Panc1 (cell line): ENCODE measurements at regions not wholly inside any gene's neighbourhood (a gene's known extent, or its start where the extent isn't known, plus 50 kb on each side); places are given as distances from the start of the nearest gene placed in this dataset.
"Not testable (repeated sequence)": the region's sequence is repeated elsewhere in the genome, so short reads cannot be mapped to it uniquely, and the experiment has no call there.

Experiments
- ATAC-seq: fragments of 200-7000 bp; cut with Tn5 transposase; 2 replicates; pipeline ENCODE4 v1.9.1; 2020; ENCODE audit warnings: mild to moderate bottlenecking, moderate library complexity
- BruUV-seq: library from RNA; stranded (reverse); fragments of 400-500 nt; replicated peaks from 2 replicates; lab custom pipeline; 2021; lab: Mats Ljungman, UMichigan
- CTCF ChIA-PET: fragments of 300-600 bp; sonication (Branson Sonifier 250); formaldehyde crosslinking; loops from one replicate; lab custom pipeline; 2022; ENCODE audit warnings: antibody characterized with exemption; lab: Charles Lee
- POLR2A ChIA-PET: fragments of 300-600 bp; sonication (Branson Sonifier 250); formaldehyde crosslinking; loops from one replicate; lab custom pipeline; 2022; ENCODE audit warnings: antibody characterized with exemption; lab: Charles Lee
- DNase-seq: peaks from one replicate; pipeline ENCODE4 v3.0.0-alpha.2; 2010; ENCODE audit warnings: low read depth, low spot score
- H3K27ac ChIP-seq: 2 replicates; pipeline ENCODE4 v1.5.1; 2011; ENCODE audit warnings: mild to moderate bottlenecking, low read length, inconsistent platforms
- H3K27me3 ChIP-seq: fragments of 200-500 bp; sonication (Bioruptor generic); 2 replicates; pipeline ENCODE4 v1.6.0; 2014; ENCODE audit warnings: low read length, inconsistent platforms; ENCODE audit not compliant: control insufficient read depth, insufficient read depth
- H3K36me3 ChIP-seq: fragments of 200-500 bp; sonication (Bioruptor generic); 2 replicates; pipeline ENCODE4 v1.5.1; 2014; ENCODE audit warnings: inconsistent platforms, mild to moderate bottlenecking, low read length, moderate library complexity; ENCODE audit not compliant: control insufficient read depth, insufficient read depth
- H3K4me1 ChIP-seq: 2 replicates; pipeline ENCODE4 v1.5.1; 2011; ENCODE audit warnings: inconsistent platforms, mild to moderate bottlenecking, low read length, moderate library complexity; ENCODE audit not compliant: control insufficient read depth, insufficient read depth
- H3K4me3 ChIP-seq, 2 experiments: 2 replicates each; pipeline ENCODE4 v1.5.1; 2011 to 2012; ENCODE audit warnings: low read depth in 2 of 2, low read length in 2 of 2, mild to moderate bottlenecking in 2 of 2, inconsistent platforms in 1 of 2, moderate library complexity in 1 of 2
- H3K9me3 ChIP-seq: fragments of 200-500 bp; sonication (Bioruptor generic); 2 replicates; pipeline ENCODE4 v1.5.1; 2014; ENCODE audit warnings: low read depth, mild to moderate bottlenecking, inconsistent platforms, low read length, moderate library complexity; ENCODE audit not compliant: control insufficient read depth, insufficient read depth
- CTCF ChIP-seq: fragments of 450-650 bp; IDR thresholded peaks from 2 replicates; pipeline ENCODE4 v1.5.1; 2017; ENCODE audit warnings: mild to moderate bottlenecking
- POLR2AphosphoS5 ChIP-seq: IDR thresholded peaks from 2 replicates; pipeline ENCODE4 v1.6.1; 2012; ENCODE audit warnings: mild to moderate bottlenecking, low read depth, low read length, moderate library complexity
- SIN3A ChIP-seq: IDR thresholded peaks from 2 replicates; pipeline ENCODE4 v1.6.1; 2012; ENCODE audit warnings: low read depth, mild to moderate bottlenecking, low read length, moderate library complexity, borderline replicate concordance; ENCODE audit not compliant: insufficient read depth
- TCF7L2 ChIP-seq: IDR thresholded peaks from 2 replicates; pipeline ENCODE4 v1.6.1; 2011; ENCODE audit warnings: mild to moderate bottlenecking, low read depth, low read length, inconsistent platforms
- in situ Hi-C: cut with HindIII; loops from 2 replicates; pipeline ENCODE4 v1.10.0; 2016; ENCODE audit warnings: low sequenced_read_pairs, low pct_unique_long_range_greater_than_20kb
- intact Hi-C: fragments of 100-400 bp; cut with micrococcal nuclease; formaldehyde crosslinking; loops from one replicate; pipeline ENCODE4 v1.10.0; 2022; ENCODE audit not compliant: unreplicated experiment
- TF ChIP-seq, protein P1 (sequence below), 2 experiments: IDR thresholded peaks; 2 replicates each; pipeline ENCODE4 v1.6.1; 2011 to 2012; ENCODE audit warnings: low read depth in 2 of 2, control low read depth in 1 of 2, low read length in 1 of 2, mild to moderate bottlenecking in 1 of 2, moderate library complexity in 1 of 2; ENCODE audit not compliant: insufficient read depth in 1 of 2

DNA sequence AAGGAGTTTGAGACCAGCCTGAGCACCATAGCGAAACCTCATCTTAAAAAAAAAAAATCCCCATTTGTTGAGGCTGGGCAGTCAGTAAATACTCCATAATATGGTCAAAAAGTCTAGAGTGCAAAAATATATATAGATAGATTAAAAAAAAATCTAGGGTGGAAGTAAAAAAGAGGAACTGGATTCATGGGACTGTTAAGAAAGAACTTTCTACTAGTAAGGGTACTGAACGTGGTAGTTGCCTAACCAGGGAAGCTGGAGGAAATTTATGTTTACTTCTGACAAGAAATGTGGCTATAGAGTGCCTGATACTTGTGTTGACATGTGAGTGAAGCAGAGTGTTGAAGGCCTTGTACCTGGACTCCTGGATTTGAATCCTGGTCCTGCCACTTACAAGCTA is 265.9 kb upstream of the FAM78B start:
- in situ Hi-C loops (no loop called here), intact Hi-C loops (loop anchor here (1.0 kb wide), 1 partner anchor 504 kb away; no protein-coding TSS in a partner anchor)
- no TSS peak for BruUV-seq
- ATAC-seq, result no peak
- Histone ChIP-seq H3K27me3 (no peaks in the 10 kb centered on the region), H3K27ac (no peak overlapping the region), H3K4me1 (no peaks in the 10 kb centered on the region), H3K4me3 (no peak overlapping the region), H3K9me3 (no peaks in the 10 kb centered on the region), H3K36me3 (no peaks in the 10 kb centered on the region)
- TF ChIP-seq CTCF (no peak), POLR2AphosphoS5 (no peak), SIN3A (no peak), TCF7L2 (no peak)
- TF ChIP-seq, protein P1, sequence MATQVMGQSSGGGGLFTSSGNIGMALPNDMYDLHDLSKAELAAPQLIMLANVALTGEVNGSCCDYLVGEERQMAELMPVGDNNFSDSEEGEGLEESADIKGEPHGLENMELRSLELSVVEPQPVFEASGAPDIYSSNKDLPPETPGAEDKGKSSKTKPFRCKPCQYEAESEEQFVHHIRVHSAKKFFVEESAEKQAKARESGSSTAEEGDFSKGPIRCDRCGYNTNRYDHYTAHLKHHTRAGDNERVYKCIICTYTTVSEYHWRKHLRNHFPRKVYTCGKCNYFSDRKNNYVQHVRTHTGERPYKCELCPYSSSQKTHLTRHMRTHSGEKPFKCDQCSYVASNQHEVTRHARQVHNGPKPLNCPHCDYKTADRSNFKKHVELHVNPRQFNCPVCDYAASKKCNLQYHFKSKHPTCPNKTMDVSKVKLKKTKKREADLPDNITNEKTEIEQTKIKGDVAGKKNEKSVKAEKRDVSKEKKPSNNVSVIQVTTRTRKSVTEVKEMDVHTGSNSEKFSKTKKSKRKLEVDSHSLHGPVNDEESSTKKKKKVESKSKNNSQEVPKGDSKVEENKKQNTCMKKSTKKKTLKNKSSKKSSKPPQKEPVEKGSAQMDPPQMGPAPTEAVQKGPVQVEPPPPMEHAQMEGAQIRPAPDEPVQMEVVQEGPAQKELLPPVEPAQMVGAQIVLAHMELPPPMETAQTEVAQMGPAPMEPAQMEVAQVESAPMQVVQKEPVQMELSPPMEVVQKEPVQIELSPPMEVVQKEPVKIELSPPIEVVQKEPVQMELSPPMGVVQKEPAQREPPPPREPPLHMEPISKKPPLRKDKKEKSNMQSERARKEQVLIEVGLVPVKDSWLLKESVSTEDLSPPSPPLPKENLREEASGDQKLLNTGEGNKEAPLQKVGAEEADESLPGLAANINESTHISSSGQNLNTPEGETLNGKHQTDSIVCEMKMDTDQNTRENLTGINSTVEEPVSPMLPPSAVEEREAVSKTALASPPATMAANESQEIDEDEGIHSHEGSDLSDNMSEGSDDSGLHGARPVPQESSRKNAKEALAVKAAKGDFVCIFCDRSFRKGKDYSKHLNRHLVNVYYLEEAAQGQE (IDR thresholded peaks at IDR 0.05; ENCODE audit: insufficient read depth in 1 of 2, low read depth in 2 of 2, low read length in 1 of 2), result no peak
- no peak for DNase-seq
- ChIA-PET POLR2A (no interaction called here), CTCF (no interaction called here)

DNA sequence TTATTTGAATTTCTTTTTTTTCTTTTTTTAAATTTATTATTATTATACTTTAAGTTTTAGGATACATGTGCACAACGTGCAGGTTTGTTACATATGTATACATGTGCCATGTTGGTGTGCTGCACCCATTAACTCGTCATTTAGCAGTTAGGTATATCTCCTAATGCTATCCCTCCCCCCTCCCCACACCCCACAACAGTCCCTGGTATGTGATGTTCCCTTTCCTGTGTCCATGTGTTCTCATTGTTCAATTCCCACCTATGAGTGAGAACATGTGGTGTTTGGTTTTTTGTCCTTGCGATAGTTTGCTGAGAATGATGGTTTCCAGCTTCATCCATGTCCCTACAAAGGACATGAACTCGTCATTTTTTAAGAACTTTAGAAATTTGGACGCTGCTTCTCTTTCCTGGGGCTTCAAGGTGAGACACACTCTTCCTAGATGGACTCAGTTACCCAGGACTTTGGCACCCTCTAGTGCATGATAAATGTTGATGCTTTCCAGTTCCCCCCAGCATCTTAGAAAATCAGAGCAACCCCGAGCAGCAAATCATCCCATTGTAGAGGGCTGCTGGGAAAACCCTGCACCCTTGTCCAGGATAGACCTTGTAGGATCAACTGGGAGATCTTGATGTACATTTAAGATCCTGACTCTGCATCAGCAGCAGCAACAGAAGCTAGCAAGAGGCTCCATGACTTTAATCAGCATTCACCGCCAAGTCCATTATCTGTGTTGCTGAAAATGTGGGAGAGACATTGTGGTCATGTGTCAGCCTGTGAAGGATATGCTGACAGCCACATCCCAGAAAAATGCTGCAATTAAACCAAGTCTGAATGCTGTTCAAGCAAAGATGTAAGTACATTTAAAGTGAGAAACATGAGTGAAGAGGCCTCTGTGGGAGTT is 266.9 kb upstream of the FAM78B start:
- H3K4me3 ChIP-seq, H3K4me1 ChIP-seq, H3K27me3 ChIP-seq, DNase-seq, CTCF ChIA-PET, H3K27ac ChIP-seq, H3K9me3 ChIP-seq, POLR2A ChIA-PET, H3K36me3 ChIP-seq, BruUV-seq, in situ Hi-C loops: not testable (repeated sequence)
- intact Hi-C loops, result loop anchor here (1.0 kb wide), 1 partner anchor 505 kb away; no protein-coding TSS in a partner anchor
- ATAC-seq, result peak; percentile 84
- peak; percentile 53 for TF ChIP-seq CTCF
